ENCODE measurements at regions not wholly inside any gene's neighbourhood (a gene's known extent, or its start where the extent isn't known, plus 50 kb on each side); places are given as distances from the start of the nearest gene placed in this dataset.

DNA sequence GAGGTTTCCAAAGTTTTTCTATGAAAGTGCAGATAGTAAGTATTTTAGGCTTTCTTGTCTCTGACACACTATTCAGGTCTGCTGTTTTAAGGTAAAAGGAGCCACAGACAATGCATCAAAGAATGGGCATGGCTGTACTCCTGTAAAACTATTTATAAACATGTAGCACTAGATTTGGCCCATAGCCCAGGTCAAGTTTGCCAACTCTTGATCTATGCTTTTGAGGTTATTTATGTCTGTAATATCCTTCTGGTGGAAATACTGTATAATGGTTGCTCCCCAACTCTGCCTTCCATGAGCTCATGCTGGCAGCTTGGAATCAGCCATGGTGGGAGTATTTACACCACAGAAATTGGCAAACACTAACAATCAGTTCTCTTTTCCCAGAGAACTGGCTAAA is 244.6 kb downstream of the BUB3 start:
- ChIA-PET POLR2A (ENCODE audit: partially characterized antibody) (no interaction called here), CTCF (ENCODE audit: partially characterized antibody) (no interaction called here)
- Mint-ChIP-seq H3K27ac (no peak overlapping the region), H3K4me1 (no peaks in the 10 kb centered on the region), H3K36me3 (no peaks in the 10 kb centered on the region), H3K4me3 (no peak overlapping the region), H3K27me3 (no peaks in the 10 kb centered on the region), H3K9me3 (peaks cover 0 to 13% (median 5%) of the 10 kb centered on the region in 8 donors)
- no peak for DNase-seq
- Histone ChIP-seq H3K27me3 (ENCODE audit: insufficient read depth, low read length) (no peaks in the 10 kb centered on the region), H3K9me3 (ENCODE audit: control insufficient read depth in 1 of 2, low read length in 2 of 2) (peaks cover 0 to 5% of the 10 kb centered on the region in 2 donors), H3K4me3 (ENCODE audit: low read length in 2 of 2) (no peak overlapping the region), H3K27ac (ENCODE audit: low read depth, low read length) (no peak overlapping the region), H3K36me3 (ENCODE audit: insufficient read depth, low read length) (no peaks in the 10 kb centered on the region), H3K4me1 (ENCODE audit: insufficient read depth, low read length) (no peaks in the 10 kb centered on the region)
- intact Hi-C loops (cut with micrococcal nuclease): no loop called here

DNA sequence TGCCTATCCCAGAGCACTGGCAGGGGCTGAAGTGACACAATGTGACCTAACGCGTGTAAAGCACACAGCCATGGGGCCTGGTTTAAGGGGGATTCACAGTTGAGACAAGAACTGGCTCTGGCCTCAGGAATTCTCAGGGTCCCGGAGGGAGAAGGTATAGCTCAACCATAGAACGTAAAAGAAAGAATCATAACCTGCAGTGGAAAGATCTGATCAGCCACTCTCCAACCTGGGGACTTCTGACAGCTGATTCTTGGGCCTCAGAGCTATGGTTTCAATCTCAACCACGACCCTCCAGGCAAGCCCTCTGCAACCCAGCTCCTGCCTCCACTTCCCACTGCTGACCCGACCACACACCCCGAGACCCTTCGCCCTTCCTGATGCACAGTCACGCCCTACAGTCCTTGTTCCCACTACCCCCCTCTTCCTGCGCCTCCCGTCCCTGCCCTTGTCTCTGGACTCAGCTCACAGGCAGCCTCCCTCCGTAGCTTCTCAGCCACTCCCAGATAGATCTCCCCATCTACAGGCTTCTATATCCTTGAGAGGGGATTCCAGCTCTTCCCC is 245.2 kb downstream of the BUB3 start:
- H3K27ac Mint-ChIP-seq: peak overlapping the region in 1 of 7 donors; percentile 31
- POLR2A ChIA-PET (ENCODE audit: partially characterized antibody): no interaction called here
- no peaks in the 10 kb centered on the region for H3K36me3 Mint-ChIP-seq
- H3K27me3 Mint-ChIP-seq: no peaks in the 10 kb centered on the region
- intact Hi-C loops (cut with micrococcal nuclease): no loop called here
- no peak overlapping the region for H3K4me3 ChIP-seq (ENCODE audit: low read length in 2 of 2)
- no peaks in the 10 kb centered on the region for H3K36me3 ChIP-seq (ENCODE audit: insufficient read depth, low read length)
- no peaks in the 10 kb centered on the region for H3K4me1 Mint-ChIP-seq
- no peak for DNase-seq
- no peaks in the 10 kb centered on the region for H3K4me1 ChIP-seq (ENCODE audit: insufficient read depth, low read length)
- H3K9me3 Mint-ChIP-seq: peaks cover 1 to 19% (median 10%) of the 10 kb centered on the region in 8 donors
- no peaks in the 10 kb centered on the region for H3K27me3 ChIP-seq (ENCODE audit: insufficient read depth, low read length)
- H3K4me3 Mint-ChIP-seq: no peak overlapping the region
- CTCF ChIA-PET (ENCODE audit: partially characterized antibody): no interaction called here
- H3K9me3 ChIP-seq (ENCODE audit: control insufficient read depth in 1 of 2, low read length in 2 of 2): peaks cover 0 to 7% of the 10 kb centered on the region in 2 donors
- H3K27ac ChIP-seq (ENCODE audit: low read depth, low read length): no peak overlapping the region

GRCh38 chr10:123402021-123402420 is 247.8 kb downstream of the BUB3 start:
- Histone ChIP-seq H3K27me3 (ENCODE audit: insufficient read depth, low read length) (no peaks in the 10 kb centered on the region), H3K4me3 (ENCODE audit: low read length in 2 of 2) (no peak overlapping the region), H3K4me1 (ENCODE audit: insufficient read depth, low read length) (no peaks in the 10 kb centered on the region), H3K9me3 (ENCODE audit: control insufficient read depth in 1 of 2, low read length in 2 of 2) (peaks cover 0 to 9% of the 10 kb centered on the region in 2 donors), H3K27ac (ENCODE audit: low read depth, low read length) (no peak overlapping the region), H3K36me3 (ENCODE audit: insufficient read depth, low read length) (no peaks in the 10 kb centered on the region)
- H3K4me1 Mint-ChIP-seq: no peaks in the 10 kb centered on the region
- no peak overlapping the region for H3K27ac Mint-ChIP-seq
- no peak overlapping the region for H3K4me3 Mint-ChIP-seq
- H3K27me3 Mint-ChIP-seq: peaks cover 0 to 2% of the 10 kb centered on the region in 2 donors
- H3K9me3 Mint-ChIP-seq: peaks cover 5 to 30% (median 20%) of the 10 kb centered on the region in 8 donors
- intact Hi-C loops (cut with micrococcal nuclease): no loop called here
- no peak for DNase-seq
- POLR2A ChIA-PET (ENCODE audit: partially characterized antibody): no interaction called here
- H3K36me3 Mint-ChIP-seq: no peaks in the 10 kb centered on the region
- CTCF ChIA-PET (ENCODE audit: partially characterized antibody): no interaction called here

GRCh38 chr10:123402656-123403055 is 248.5 kb downstream of the BUB3 start:
- H3K4me3 Mint-ChIP-seq: no peak overlapping the region
- peaks cover 0 to 4% of the 10 kb centered on the region in 2 donors for H3K27me3 Mint-ChIP-seq
- H3K36me3 ChIP-seq (ENCODE audit: insufficient read depth, low read length): no peaks in the 10 kb centered on the region
- H3K27ac ChIP-seq (ENCODE audit: low read depth, low read length): no peak overlapping the region
- H3K27ac Mint-ChIP-seq: no peak overlapping the region
- no peaks in the 10 kb centered on the region for H3K36me3 Mint-ChIP-seq
- ChIA-PET CTCF (ENCODE audit: partially characterized antibody) (no interaction called here), POLR2A (ENCODE audit: partially characterized antibody) (no interaction called here)
- peaks cover 5 to 30% (median 20%) of the 10 kb centered on the region in 8 donors for H3K9me3 Mint-ChIP-seq
- no peaks in the 10 kb centered on the region for H3K27me3 ChIP-seq (ENCODE audit: insufficient read depth, low read length)
- no peaks in the 10 kb centered on the region for H3K4me1 ChIP-seq (ENCODE audit: insufficient read depth, low read length)
- H3K9me3 ChIP-seq (ENCODE audit: control insufficient read depth in 1 of 2, low read length in 2 of 2): peaks cover 0 to 9% of the 10 kb centered on the region in 2 donors
- intact Hi-C loops (cut with micrococcal nuclease): no loop called here
- H3K4me3 ChIP-seq (ENCODE audit: low read length in 2 of 2): no peak overlapping the region
- no peaks in the 10 kb centered on the region for H3K4me1 Mint-ChIP-seq
- no peak for DNase-seq

DNA sequence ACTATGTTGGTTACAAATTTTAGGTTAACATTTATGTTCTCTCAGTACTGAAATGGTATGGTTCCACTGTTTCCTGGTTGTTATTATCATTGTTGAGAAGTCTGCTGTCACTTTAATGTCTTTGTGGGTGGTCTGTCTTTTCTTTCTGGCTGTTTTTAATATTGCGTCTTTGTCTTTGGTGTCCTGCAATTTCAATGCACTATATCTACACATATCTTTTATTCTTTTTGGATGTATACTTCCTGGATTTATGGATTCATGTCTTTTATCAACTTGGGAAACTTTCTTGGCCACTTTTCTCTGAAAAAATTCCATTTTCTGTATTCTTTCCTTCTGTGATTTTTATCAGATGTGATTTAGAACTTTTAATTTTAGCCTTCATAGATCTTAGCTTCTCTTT is 250.2 kb downstream of the BUB3 start:
- DNase-seq: no peak
- intact Hi-C loops (cut with micrococcal nuclease): no loop called here
- peaks cover 4% of the 10 kb centered on the region in 2 donors for H3K27me3 Mint-ChIP-seq
- no peak overlapping the region for H3K4me3 ChIP-seq (ENCODE audit: low read length in 2 of 2)
- ChIA-PET CTCF (ENCODE audit: partially characterized antibody) (no interaction called here), POLR2A (ENCODE audit: partially characterized antibody) (no interaction called here)
- H3K4me3 Mint-ChIP-seq: no peak overlapping the region
- H3K9me3 Mint-ChIP-seq: peaks cover 5 to 27% (median 20%) of the 10 kb centered on the region in 8 donors
- peaks cover 0 to 9% of the 10 kb centered on the region in 2 donors for H3K9me3 ChIP-seq (ENCODE audit: control insufficient read depth in 1 of 2, low read length in 2 of 2)
- no peak overlapping the region for H3K27ac Mint-ChIP-seq
- H3K27me3 ChIP-seq (ENCODE audit: insufficient read depth, low read length): no peaks in the 10 kb centered on the region
- H3K36me3 Mint-ChIP-seq: no peaks in the 10 kb centered on the region
- no peaks in the 10 kb centered on the region for H3K4me1 Mint-ChIP-seq
- H3K27ac ChIP-seq (ENCODE audit: low read depth, low read length): no peak overlapping the region
- H3K36me3 ChIP-seq (ENCODE audit: insufficient read depth, low read length): no peaks in the 10 kb centered on the region
- H3K4me1 ChIP-seq (ENCODE audit: insufficient read depth, low read length): no peaks in the 10 kb centered on the region

GRCh38 chr10:123408660-123409059 is 254.5 kb downstream of the BUB3 start:
- H3K36me3 Mint-ChIP-seq: no peaks in the 10 kb centered on the region
- H3K27me3 Mint-ChIP-seq: peaks cover 4% of the 10 kb centered on the region in 2 donors
- no peak overlapping the region for H3K27ac ChIP-seq (ENCODE audit: low read depth, low read length)
- H3K27ac Mint-ChIP-seq: no peak overlapping the region
- ChIA-PET CTCF (ENCODE audit: partially characterized antibody) (no interaction called here), POLR2A (ENCODE audit: partially characterized antibody) (no interaction called here)
- peaks cover 0 to 5% of the 10 kb centered on the region in 2 donors for H3K9me3 ChIP-seq (ENCODE audit: control insufficient read depth in 1 of 2, low read length in 2 of 2)
- no peaks in the 10 kb centered on the region for H3K4me1 Mint-ChIP-seq
- no peaks in the 10 kb centered on the region for H3K36me3 ChIP-seq (ENCODE audit: insufficient read depth, low read length)
- no peaks in the 10 kb centered on the region for H3K4me1 ChIP-seq (ENCODE audit: insufficient read depth, low read length)
- no peak overlapping the region for H3K4me3 Mint-ChIP-seq
- intact Hi-C loops (cut with micrococcal nuclease): no loop called here
- peaks cover 5 to 23% (median 18%) of the 10 kb centered on the region in 8 donors for H3K9me3 Mint-ChIP-seq
- no peaks in the 10 kb centered on the region for H3K27me3 ChIP-seq (ENCODE audit: insufficient read depth, low read length)
- no peak overlapping the region for H3K4me3 ChIP-seq (ENCODE audit: low read length in 2 of 2)
- no peak for DNase-seq

DNA sequence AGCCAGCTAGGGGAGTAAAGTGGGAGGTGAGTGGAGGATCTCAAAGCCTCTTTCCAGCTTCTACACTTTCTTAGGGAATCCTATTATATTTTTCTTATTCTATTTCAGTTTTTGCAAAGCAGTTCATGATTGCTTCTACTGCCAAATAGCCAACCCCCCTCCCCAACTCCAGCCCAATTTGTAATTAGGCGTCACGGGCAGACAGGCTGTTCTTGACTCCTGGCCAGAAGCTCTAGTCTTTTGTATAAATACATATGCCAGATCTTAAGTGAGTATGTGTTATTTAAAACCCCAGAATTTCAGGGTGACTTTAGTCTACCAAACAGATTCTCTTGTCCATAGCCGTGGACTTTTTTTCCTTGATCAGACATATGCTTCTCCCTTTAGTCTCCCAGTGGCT is 255.2 kb downstream of the BUB3 start:
- ChIA-PET POLR2A (ENCODE audit: partially characterized antibody) (no interaction called here), CTCF (ENCODE audit: partially characterized antibody) (no interaction called here)
- H3K4me1 ChIP-seq (ENCODE audit: insufficient read depth, low read length): no peaks in the 10 kb centered on the region
- no peaks in the 10 kb centered on the region for H3K4me1 Mint-ChIP-seq
- H3K4me3 Mint-ChIP-seq: no peak overlapping the region
- H3K9me3 Mint-ChIP-seq: peaks cover 3 to 16% (median 12%) of the 10 kb centered on the region in 8 donors
- H3K27me3 Mint-ChIP-seq: peaks cover 4% of the 10 kb centered on the region in 2 donors
- no peak overlapping the region for H3K4me3 ChIP-seq (ENCODE audit: low read length in 2 of 2)
- no peak overlapping the region for H3K27ac Mint-ChIP-seq
- intact Hi-C loops (cut with micrococcal nuclease): no loop called here
- no peaks in the 10 kb centered on the region for H3K36me3 Mint-ChIP-seq
- H3K27ac ChIP-seq (ENCODE audit: low read depth, low read length): no peak overlapping the region
- no peaks in the 10 kb centered on the region for H3K36me3 ChIP-seq (ENCODE audit: insufficient read depth, low read length)
- H3K9me3 ChIP-seq (ENCODE audit: control insufficient read depth in 1 of 2, low read length in 2 of 2): peaks cover 0 to 2% of the 10 kb centered on the region in 2 donors
- no peak for DNase-seq
- H3K27me3 ChIP-seq (ENCODE audit: insufficient read depth, low read length): no peaks in the 10 kb centered on the region

DNA sequence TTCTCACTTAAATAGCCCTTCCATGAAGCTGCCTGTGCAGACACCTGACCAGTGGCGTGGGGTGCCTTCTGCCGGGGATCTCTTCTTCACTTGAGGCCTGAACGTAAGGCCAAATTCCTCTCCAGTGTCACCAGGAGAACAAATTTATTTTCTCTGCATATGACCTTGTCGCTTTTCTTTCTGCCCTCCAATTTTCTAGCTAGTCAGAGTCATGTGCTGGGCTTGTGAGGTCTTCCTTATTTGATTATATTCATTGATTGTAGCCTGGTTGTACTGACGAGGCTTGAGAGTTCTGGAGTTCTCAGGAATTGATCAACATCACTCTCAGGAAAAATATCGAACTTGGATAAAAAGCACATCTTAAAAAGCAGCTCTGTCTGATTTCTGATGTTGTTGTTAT is 255.7 kb downstream of the BUB3 start:
- no peak overlapping the region for H3K27ac ChIP-seq (ENCODE audit: low read depth, low read length)
- H3K4me1 ChIP-seq (ENCODE audit: insufficient read depth, low read length): no peaks in the 10 kb centered on the region
- ChIA-PET CTCF (ENCODE audit: partially characterized antibody) (no interaction called here), POLR2A (ENCODE audit: partially characterized antibody) (interaction anchor here (0.6 kb wide), 1 partner anchor 170 kb away, joined by 3 read pairs; no protein-coding TSS in a partner anchor)
- no peak for DNase-seq
- H3K9me3 ChIP-seq (ENCODE audit: control insufficient read depth in 1 of 2, low read length in 2 of 2): no peaks in the 10 kb centered on the region
- H3K36me3 Mint-ChIP-seq: no peaks in the 10 kb centered on the region
- H3K4me1 Mint-ChIP-seq: no peaks in the 10 kb centered on the region
- no peaks in the 10 kb centered on the region for H3K36me3 ChIP-seq (ENCODE audit: insufficient read depth, low read length)
- no peak overlapping the region for H3K4me3 ChIP-seq (ENCODE audit: low read length in 2 of 2)
- peaks cover 0 to 12% (median 7%) of the 10 kb centered on the region in 8 donors for H3K9me3 Mint-ChIP-seq
- no peaks in the 10 kb centered on the region for H3K27me3 ChIP-seq (ENCODE audit: insufficient read depth, low read length)
- H3K4me3 Mint-ChIP-seq: no peak overlapping the region
- H3K27me3 Mint-ChIP-seq: peaks cover 2 to 4% of the 10 kb centered on the region in 2 donors
- intact Hi-C loops (cut with micrococcal nuclease): no loop called here
- H3K27ac Mint-ChIP-seq: no peak overlapping the region
